Peyer's patch (tissue), 4 donors: ENCODE measurements at regions not wholly inside any gene's neighbourhood (a gene's known extent, or its start where the extent isn't known, plus 50 kb on each side); places are given as distances from the start of the nearest gene placed in this dataset.

Experiments
- DNase-seq, 3 donors: peaks; one replicate each; pipeline ENCODE4 v3.0.0-alpha.2; 2017 to 2019
- H3K27ac ChIP-seq, 4 donors: fragments of 200-600 bp; sonication (generic); one replicate each; pipeline ENCODE4 v1.5.1; 2016 to 2019
- H3K27me3 ChIP-seq, 2 donors: fragments of 200-600 bp; sonication (generic); one replicate each; pipeline ENCODE4 v1.5.1; 2019
- H3K36me3 ChIP-seq, 3 donors: fragments of 200-600 bp; sonication (generic); one replicate each; pipeline ENCODE4 v1.5.1; 2016 to 2019
- H3K4me1 ChIP-seq, 4 donors: fragments of 200-600 bp; sonication (generic); one replicate each; pipeline ENCODE4 v1.5.1; 2016 to 2019
- H3K4me3 ChIP-seq, 4 donors: fragments of 200-600 bp; sonication (generic); 1 replicate in 3 of 4; 2 replicates in 1 of 4; pipeline ENCODE4 v1.5.1; 2016 to 2019; ENCODE audit warnings: mild to moderate bottlenecking in 1 of 4
- H3K9me3 ChIP-seq, 4 donors: fragments of 200-600 bp; sonication (generic); one replicate each; pipeline ENCODE4 v1.5.1; 2016 to 2019; ENCODE audit warnings: mild to moderate bottlenecking in 1 of 4
- POLR2A ChIP-seq, 2 donors: fragments of 450-650 bp; IDR thresholded peaks; one replicate each; pipeline ENCODE4 v1.5.1; 2017; ENCODE audit warnings: antibody characterized with exemption in 2 of 2, mild to moderate bottlenecking in 2 of 2, moderate library complexity in 2 of 2
- TF ChIP-seq, protein P1 (sequence below), 6 experiments: fragments of 450-650 bp in 4 of 6; fragments of 200-600 bp in 2 of 6; sonication (generic) in 1 of 6; IDR thresholded peaks; one replicate each; pipeline ENCODE4 v1.5.1; 2017 to 2019; ENCODE audit warnings: antibody characterized with exemption in 6 of 6, mild to moderate bottlenecking in 3 of 6, moderate library complexity in 1 of 6

DNA sequence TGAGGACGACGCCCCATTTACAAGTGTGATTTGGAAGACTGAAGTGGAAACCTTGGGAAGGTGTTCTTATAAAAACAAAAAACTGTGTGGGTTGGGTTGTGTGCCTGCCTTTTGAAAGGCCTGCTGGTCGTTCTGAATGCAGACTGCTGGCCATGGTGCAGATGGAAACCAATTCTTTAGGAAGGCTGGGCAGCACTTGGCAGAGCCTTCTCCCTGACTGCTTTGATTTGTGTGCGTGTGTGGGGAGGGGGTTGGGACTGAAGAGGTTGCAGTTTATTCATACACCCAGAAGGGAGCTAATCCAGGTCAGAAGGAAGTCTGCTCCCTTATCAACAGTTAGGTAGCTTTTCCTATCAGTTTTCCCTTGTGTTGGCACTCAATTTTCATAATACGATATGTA is 288.7 kb downstream of the SOX2 start:
- no peaks in the 10 kb centered on the region for H3K9me3 ChIP-seq
- no peaks in the 10 kb centered on the region for H3K4me1 ChIP-seq
- no peak for TF ChIP-seq POLR2A (IDR thresholded peaks at IDR 0.05)
- TF ChIP-seq, protein P1, sequence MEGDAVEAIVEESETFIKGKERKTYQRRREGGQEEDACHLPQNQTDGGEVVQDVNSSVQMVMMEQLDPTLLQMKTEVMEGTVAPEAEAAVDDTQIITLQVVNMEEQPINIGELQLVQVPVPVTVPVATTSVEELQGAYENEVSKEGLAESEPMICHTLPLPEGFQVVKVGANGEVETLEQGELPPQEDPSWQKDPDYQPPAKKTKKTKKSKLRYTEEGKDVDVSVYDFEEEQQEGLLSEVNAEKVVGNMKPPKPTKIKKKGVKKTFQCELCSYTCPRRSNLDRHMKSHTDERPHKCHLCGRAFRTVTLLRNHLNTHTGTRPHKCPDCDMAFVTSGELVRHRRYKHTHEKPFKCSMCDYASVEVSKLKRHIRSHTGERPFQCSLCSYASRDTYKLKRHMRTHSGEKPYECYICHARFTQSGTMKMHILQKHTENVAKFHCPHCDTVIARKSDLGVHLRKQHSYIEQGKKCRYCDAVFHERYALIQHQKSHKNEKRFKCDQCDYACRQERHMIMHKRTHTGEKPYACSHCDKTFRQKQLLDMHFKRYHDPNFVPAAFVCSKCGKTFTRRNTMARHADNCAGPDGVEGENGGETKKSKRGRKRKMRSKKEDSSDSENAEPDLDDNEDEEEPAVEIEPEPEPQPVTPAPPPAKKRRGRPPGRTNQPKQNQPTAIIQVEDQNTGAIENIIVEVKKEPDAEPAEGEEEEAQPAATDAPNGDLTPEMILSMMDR (IDR thresholded peaks at IDR 0.05), result no peak
- no peak overlapping the region for H3K27ac ChIP-seq
- H3K36me3 ChIP-seq, result no peaks in the 10 kb centered on the region
- DNase-seq, result no peak
- H3K4me3 ChIP-seq, result no peak overlapping the region
- H3K27me3 ChIP-seq, result no peaks in the 10 kb centered on the region

GRCh38 chr3:182005219-182005618 is 293.5 kb downstream of the SOX2 start:
- no peak for TF ChIP-seq POLR2A (IDR thresholded peaks at IDR 0.05)
- no peaks in the 10 kb centered on the region for H3K4me1 ChIP-seq

GRCh38 chr3:182005701-182006100 is 294.0 kb downstream of the SOX2 start:
- Histone ChIP-seq H3K27me3 (no peaks in the 10 kb centered on the region), H3K4me1 (no peaks in the 10 kb centered on the region), H3K9me3 (no peaks in the 10 kb centered on the region), H3K4me3 (no peak overlapping the region), H3K27ac (no peak overlapping the region), H3K36me3 (no peaks in the 10 kb centered on the region)
- no peak for DNase-seq
- TF ChIP-seq, protein P1 (IDR thresholded peaks at IDR 0.05), result no peak
- no peak for TF ChIP-seq POLR2A (IDR thresholded peaks at IDR 0.05)

More at GRCh38 chr3:182005219-182005618, 293.5 kb downstream of the SOX2 start:
- H3K4me3 ChIP-seq, result no peak overlapping the region
- H3K36me3 ChIP-seq, result no peaks in the 10 kb centered on the region
- no peaks in the 10 kb centered on the region for H3K27me3 ChIP-seq
- no peaks in the 10 kb centered on the region for H3K9me3 ChIP-seq
- no peak for DNase-seq
- H3K27ac ChIP-seq, result no peak overlapping the region

- TF ChIP-seq, protein P1 (IDR thresholded peaks at IDR 0.05), result no peak
- no peak for TF ChIP-seq POLR2A (IDR thresholded peaks at IDR 0.05)
- Histone ChIP-seq H3K4me1 (no peaks in the 10 kb centered on the region), H3K27ac (no peak overlapping the region), H3K27me3 (no peaks in the 10 kb centered on the region), H3K9me3 (no peaks in the 10 kb centered on the region), H3K4me3 (no peak overlapping the region), H3K36me3 (no peaks in the 10 kb centered on the region)
- DNase-seq, result no peak
Observed at GRCh38 chr3:182006431-182006830, 294.7 kb downstream of the SOX2 start.

- Histone ChIP-seq H3K9me3 (no peaks in the 10 kb centered on the region), H3K27ac (no peak overlapping the region), H3K27me3 (no peaks in the 10 kb centered on the region), H3K36me3 (no peaks in the 10 kb centered on the region), H3K4me1 (no peaks in the 10 kb centered on the region), H3K4me3 (no peak overlapping the region)
- no peak for DNase-seq
- TF ChIP-seq, protein P1 (IDR thresholded peaks at IDR 0.05), result no peak
- no peak for TF ChIP-seq POLR2A (IDR thresholded peaks at IDR 0.05)
Observed at GRCh38 chr3:182007441-182007840, 295.7 kb downstream of the SOX2 start.

- no peak for DNase-seq
- Histone ChIP-seq H3K9me3 (no peaks in the 10 kb centered on the region), H3K4me3 (no peak overlapping the region), H3K27ac (no peak overlapping the region), H3K27me3 (no peaks in the 10 kb centered on the region), H3K36me3 (no peaks in the 10 kb centered on the region), H3K4me1 (no peaks in the 10 kb centered on the region)
- TF ChIP-seq POLR2A (IDR thresholded peaks at IDR 0.05), result no peak
- TF ChIP-seq, protein P1 (IDR thresholded peaks at IDR 0.05), result no peak
Observed at GRCh38 chr3:182018361-182018760, 306.6 kb downstream of the SOX2 start.
